ENCODE measurements at regions not wholly inside any gene's neighbourhood (a gene's known extent, or its start where the extent isn't known, plus 50 kb on each side); places are given as distances from the start of the nearest gene placed in this dataset.

- TF ChIP-seq CTCF (conservative IDR thresholded peaks at IDR 0.05), result no peak
- WGBS, 2 experiments (ENCODE audit: insufficient coverage in 1 of 2, insufficient read length in 1 of 2), result 80 to 90% methylated on average over 1 of the region's 1 CpG
- no peak for DNase-seq
- Mint-ChIP-seq H3K27ac (no peak overlapping the region), H3K4me1 (peaks cover 18% of the 10 kb centered on the region), H3K4me3 (no peak overlapping the region), H3K36me3 (ENCODE audit: low read depth) (no peaks in the 10 kb centered on the region), H3K27me3 (ENCODE audit: insufficient read depth) (no peaks in the 10 kb centered on the region), H3K9me3 (peaks cover 24% of the 10 kb centered on the region)
- Histone ChIP-seq H3K36me3 (ENCODE audit: control insufficient read depth, insufficient read depth, low read length) (no peaks in the 10 kb centered on the region), H3K27ac (ENCODE audit: low read depth, low read length) (no peak overlapping the region), H3K9me3 (ENCODE audit: control insufficient read depth, low read length) (peaks cover 14% of the 10 kb centered on the region), H3K4me3 (ENCODE audit: low read length) (no peak overlapping the region), H3K4me1 (ENCODE audit: control insufficient read depth, insufficient read depth, low read length) (peaks cover 2% of the 10 kb centered on the region), H3K27me3 (ENCODE audit: control insufficient read depth, insufficient read depth, low read length, poor library complexity, severe bottlenecking) (no peaks in the 10 kb centered on the region), H3K9ac (ENCODE audit: extremely low read depth, low read length, poor library complexity, severe bottlenecking) (no peak overlapping the region)
Measured at GRCh38 chr5:61765471-61765870, 433.4 kb downstream of the ZSWIM6 start.

GRCh38 chr5:61766141-61766540, 434.1 kb downstream of the ZSWIM6 start:
- WGBS, 2 experiments (ENCODE audit: insufficient coverage in 1 of 2, insufficient read length in 1 of 2), result 92 to 96% methylated on average over 3 of the region's 3 CpGs
- H3K9me3 ChIP-seq (ENCODE audit: control insufficient read depth, low read length), result peaks cover 14% of the 10 kb centered on the region
- H3K9ac ChIP-seq (ENCODE audit: extremely low read depth, low read length, poor library complexity, severe bottlenecking), result no peak overlapping the region
- Mint-ChIP-seq H3K36me3 (ENCODE audit: low read depth) (no peaks in the 10 kb centered on the region), H3K9me3 (peaks cover 20% of the 10 kb centered on the region), H3K27ac (no peak overlapping the region), H3K4me1 (peaks cover 24% of the 10 kb centered on the region), H3K27me3 (ENCODE audit: insufficient read depth) (no peaks in the 10 kb centered on the region), H3K4me3 (no peak overlapping the region)
- TF ChIP-seq CTCF (conservative IDR thresholded peaks at IDR 0.05), result no peak
- no peaks in the 10 kb centered on the region for H3K27me3 ChIP-seq (ENCODE audit: control insufficient read depth, insufficient read depth, low read length, poor library complexity, severe bottlenecking)
- no peak overlapping the region for H3K4me3 ChIP-seq (ENCODE audit: low read length)
- H3K4me1 ChIP-seq (ENCODE audit: control insufficient read depth, insufficient read depth, low read length), result peaks cover 4% of the 10 kb centered on the region
- no peak for DNase-seq
- no peaks in the 10 kb centered on the region for H3K36me3 ChIP-seq (ENCODE audit: control insufficient read depth, insufficient read depth, low read length)
- no peak overlapping the region for H3K27ac ChIP-seq (ENCODE audit: low read depth, low read length)

- peaks cover 26% of the 10 kb centered on the region for H3K4me1 Mint-ChIP-seq
- peaks cover 9% of the 10 kb centered on the region for H3K9me3 Mint-ChIP-seq
- no peaks in the 10 kb centered on the region for H3K27me3 Mint-ChIP-seq (ENCODE audit: insufficient read depth)
- no peak overlapping the region for H3K4me3 Mint-ChIP-seq
- no peaks in the 10 kb centered on the region for H3K27me3 ChIP-seq (ENCODE audit: control insufficient read depth, insufficient read depth, low read length, poor library complexity, severe bottlenecking)
- peaks cover 4% of the 10 kb centered on the region for H3K4me1 ChIP-seq (ENCODE audit: control insufficient read depth, insufficient read depth, low read length)
- H3K36me3 Mint-ChIP-seq (ENCODE audit: low read depth), result no peaks in the 10 kb centered on the region
- H3K4me3 ChIP-seq (ENCODE audit: low read length), result no peak overlapping the region
- 88 to 94% methylated on average over 5 to 6 of the region's 7 CpGs for WGBS, 2 experiments (ENCODE audit: insufficient coverage in 1 of 2, insufficient read length in 1 of 2)
- no peaks in the 10 kb centered on the region for H3K36me3 ChIP-seq (ENCODE audit: control insufficient read depth, insufficient read depth, low read length)
- no peak overlapping the region for H3K27ac ChIP-seq (ENCODE audit: low read depth, low read length)
- peaks cover 3% of the 10 kb centered on the region for H3K9me3 ChIP-seq (ENCODE audit: control insufficient read depth, low read length)
- H3K27ac Mint-ChIP-seq, result no peak overlapping the region
- no peak for DNase-seq
- no peak for TF ChIP-seq CTCF (conservative IDR thresholded peaks at IDR 0.05)
- H3K9ac ChIP-seq (ENCODE audit: extremely low read depth, low read length, poor library complexity, severe bottlenecking), result no peak overlapping the region
Measured at GRCh38 chr5:61767231-61768080, 435.4 kb downstream of the ZSWIM6 start.
